Fibroblast of pulmonary artery (primary cell): ENCODE measurements at regions not wholly inside any gene's neighbourhood (a gene's known extent, or its start where the extent isn't known, plus 50 kb on each side); places are given as distances from the start of the nearest gene placed in this dataset.
A peak's percentile ranks its signal among the peaks of the same experiment; 100 is the strongest.
"Not testable (repeated sequence)": the region's sequence is repeated elsewhere in the genome, so short reads cannot be mapped to it uniquely, and the experiment has no call there.

Source experiments
- DNase-seq: peaks from one replicate; pipeline ENCODE4 v3.0.0-alpha.2; 2010; ENCODE audit warnings: low read depth
- H3K4me3 ChIP-seq: replicated peaks from 2 replicates; pipeline ENCODE4 v1.5.1; 2011; ENCODE audit warnings: low read depth, mild to moderate bottlenecking, control low read depth, low read length, moderate library complexity

DNA sequence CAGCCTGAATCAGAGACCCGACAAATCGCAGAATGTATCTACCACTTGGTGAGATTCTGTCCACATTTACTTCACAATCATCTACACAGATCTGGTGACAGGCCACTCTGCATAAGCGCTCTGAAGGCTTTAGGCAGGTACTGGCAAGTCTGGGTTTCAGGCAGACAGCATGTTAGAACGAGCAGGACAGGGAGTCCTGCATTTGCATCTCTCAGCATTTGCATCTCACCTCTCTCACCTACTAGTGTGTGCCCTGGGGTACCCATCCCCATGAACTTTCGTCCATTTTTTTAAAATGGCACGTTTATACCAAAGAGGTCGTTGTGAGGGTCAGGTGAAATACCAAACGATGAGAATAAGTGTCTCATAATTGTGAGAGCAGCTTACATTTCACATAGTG, 108.2 kb downstream of the SPATA31A1 start:
- H3K4me3 ChIP-seq: peak overlapping the region; percentile 53
- not testable (repeated sequence) for DNase-seq

DNA sequence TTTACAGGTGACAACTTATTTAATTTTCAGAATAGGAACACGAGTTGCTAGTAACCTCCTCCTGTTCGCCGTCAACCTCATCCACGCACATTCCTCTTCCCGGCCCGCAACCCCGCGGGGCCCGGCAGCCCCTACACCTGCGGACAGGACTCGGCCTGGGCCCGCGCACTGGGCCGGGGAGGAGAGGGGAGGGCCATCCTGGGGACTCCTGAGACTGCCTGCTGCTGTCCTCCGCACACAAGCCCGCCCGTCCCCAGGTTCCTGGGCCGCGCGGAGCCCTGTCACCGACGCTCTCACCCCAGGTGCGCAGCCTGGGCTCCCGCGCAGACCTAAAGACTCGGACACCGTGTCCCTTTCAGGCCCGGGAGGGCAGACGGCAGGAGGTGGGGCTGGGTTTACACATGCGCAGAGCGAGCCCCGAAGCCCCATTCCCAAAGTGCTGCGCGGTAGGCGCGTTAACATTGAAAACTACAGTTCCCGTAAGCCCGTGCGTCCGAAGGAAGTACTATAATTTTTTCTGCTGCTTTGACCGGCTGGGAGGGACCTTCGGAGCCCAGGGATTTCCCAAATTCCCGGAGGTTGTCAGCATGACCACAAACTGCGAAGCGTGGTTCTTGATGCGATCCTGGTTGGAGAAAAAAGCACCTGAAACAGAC, 108.8 kb downstream of the SPATA31A1 start:
- DNase-seq: peak; percentile 90
- peak overlapping the region; percentile 53 for H3K4me3 ChIP-seq

DNA sequence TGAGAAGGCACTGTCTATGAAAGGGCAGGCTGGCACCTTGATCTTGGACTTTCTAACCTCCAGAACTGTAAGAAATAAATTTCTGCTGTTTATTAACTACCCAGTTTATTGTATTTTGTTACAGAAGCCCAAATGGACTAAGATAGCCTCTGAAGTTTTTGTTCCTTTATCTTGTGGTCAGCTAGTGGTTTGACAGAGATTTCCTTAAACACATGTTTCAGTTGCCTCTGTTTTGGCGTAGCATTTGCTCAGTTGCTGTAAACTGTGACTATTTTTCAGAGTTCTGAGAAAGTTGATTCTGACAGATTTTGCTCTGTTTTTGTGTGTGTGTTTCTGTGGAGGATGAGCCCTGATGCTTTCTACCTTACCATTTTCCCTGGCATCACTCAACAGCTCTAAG, 119.0 kb downstream of the SPATA31A1 start:
- H3K4me3 ChIP-seq, DNase-seq: not testable (repeated sequence)

DNA sequence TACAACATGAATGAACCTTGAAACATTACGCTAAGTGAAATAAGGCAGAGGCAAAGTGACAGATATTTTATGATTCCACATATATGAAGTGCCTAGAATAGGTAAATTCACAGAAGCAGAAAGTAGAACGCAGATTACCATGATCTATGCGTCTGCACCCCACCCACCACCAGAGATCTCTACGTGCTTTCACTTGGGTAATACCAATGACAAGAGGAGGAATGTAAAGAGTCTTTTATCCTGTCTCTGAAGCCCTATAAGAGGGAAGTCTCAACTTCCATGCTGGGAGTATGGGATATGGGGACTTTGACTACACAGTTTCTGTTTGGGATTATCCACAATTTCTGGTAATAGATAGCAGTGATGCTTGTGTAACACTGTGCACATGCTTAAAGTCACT, 127.6 kb downstream of the SPATA31A1 start:
- H3K4me3 ChIP-seq, DNase-seq: not testable (repeated sequence)

DNA sequence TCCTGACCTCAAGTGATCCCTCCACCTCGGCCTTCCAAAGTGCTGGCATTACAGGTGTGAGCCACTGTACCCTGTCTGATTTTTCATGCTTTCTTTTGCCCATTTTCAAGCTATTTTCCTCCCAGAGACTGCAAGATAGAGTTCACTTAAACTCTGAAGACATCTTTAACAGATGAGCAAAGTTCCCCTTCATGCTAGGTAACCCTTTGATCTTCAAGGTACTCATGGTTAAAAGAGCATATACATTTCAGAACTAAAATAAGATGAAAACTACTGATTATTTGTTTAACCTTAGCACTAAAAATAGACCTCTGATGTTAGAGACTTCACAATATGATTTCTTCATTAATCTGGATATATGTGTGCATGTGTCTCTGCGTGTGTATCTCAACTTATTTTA, 128.4 kb downstream of the SPATA31A1 start:
- not testable (repeated sequence) for H3K4me3 ChIP-seq, DNase-seq

DNA sequence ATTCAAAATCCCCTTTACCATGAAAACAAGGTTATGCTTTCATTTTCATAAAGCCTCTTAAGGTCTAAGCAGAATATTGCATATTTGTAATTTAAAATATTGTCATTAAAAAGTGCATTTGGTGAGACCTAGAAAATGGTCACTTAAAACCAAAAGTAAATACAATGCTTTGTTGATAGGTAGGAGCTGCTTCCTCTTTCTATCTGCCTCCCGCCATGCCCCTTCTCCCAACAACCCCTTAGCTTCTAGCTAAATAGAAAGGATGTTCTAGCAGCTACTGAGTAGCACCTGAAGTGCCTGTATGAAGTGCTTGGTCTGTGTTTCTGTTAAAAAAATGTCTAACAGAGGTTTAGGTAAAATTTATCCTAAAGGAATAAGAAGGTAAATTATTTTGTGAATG, 128.8 kb downstream of the SPATA31A1 start:
- H3K4me3 ChIP-seq, DNase-seq: not testable (repeated sequence)

DNA sequence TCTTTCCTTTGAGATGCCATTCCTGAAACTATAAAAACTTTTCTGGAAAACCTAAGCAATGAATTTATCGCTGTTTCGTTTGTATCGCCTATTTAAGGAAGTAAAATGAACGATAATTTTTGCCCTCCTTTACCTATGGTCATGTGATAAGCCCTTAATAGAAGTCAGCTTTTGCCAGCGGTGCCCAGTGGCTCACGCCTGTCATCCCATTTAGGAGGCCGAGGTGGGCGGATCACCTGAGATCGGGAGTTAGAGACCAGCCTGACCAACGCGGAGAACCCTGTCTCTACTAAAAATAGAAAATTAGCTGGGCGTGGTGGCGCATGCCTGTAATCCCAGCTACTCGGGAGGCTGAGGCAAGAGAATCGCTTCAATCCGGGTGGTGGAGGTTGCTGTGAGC, 132.0 kb downstream of the SPATA31A1 start:
- not testable (repeated sequence) for H3K4me3 ChIP-seq, DNase-seq

DNA sequence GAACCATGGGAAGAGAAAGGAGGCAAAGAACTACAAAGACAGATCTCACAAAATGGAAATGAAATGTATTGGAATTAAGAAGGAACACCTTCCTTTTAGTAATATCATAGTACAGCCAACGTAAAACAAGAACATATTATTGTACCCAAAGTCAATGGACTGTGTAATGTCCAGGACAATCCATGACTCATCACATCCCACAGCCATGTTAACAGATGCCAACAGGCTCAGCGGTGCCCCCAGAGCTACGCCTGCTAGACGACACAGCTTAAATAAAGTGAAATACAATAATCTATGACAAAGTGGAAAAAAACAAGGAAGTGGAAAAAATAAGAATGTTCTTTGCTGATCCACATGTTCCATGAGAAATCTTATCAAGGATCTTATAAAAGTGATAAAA, 140.8 kb downstream of the SPATA31A1 start:
- not testable (repeated sequence) for DNase-seq

DNA sequence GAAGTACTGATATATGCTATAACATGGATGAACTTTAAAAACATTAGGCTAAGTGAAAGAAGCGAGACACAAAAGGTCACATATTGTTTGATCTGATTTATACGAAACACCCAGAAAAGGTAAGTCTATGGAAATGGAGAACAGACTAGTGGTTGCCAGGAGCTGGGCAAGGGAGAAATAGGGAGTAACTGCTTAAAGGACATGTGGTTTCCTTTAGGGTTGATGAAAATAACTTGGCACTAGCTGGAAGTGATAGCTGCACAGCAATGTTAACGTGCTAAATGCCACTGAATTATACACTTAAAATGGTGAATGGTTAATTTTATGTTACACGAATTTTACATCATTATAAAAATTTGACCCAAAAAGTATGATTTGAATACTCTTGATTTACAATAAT, 147.7 kb downstream of the SPATA31A1 start:
- DNase-seq: not testable (repeated sequence)

More for the DNA sequence above, 140.8 kb downstream of the SPATA31A1 start:
- H3K4me3 ChIP-seq: not testable (repeated sequence)

DNA sequence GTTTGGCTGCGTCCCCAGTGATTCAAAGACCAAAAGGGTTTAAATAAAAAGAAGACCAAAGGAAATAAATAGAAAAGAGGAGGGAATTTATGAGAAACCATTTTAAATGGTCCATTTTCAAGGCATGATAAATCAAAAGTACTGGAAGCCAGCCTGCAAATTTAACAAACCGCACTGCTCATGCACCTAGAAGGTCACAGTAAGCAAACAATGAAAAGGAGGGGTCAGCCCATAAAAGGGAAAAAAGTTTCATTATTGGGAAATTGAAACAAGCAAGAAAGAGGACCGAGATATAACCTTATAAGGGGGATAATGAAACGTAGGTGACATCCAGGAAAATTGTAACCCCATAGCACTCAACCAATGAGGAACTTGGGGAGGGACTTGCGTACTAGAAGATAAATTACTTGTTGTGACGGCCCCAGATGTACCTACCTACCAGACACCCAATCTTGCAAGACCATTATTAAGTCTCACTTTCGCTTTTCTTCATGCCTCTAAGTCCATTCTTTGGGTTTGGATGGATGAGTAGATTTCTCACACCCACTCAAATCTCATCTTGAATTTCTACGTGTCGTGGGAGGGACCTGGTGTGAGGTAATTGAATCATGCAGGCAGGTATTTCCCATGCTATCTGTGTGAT, 172.0 kb downstream of the SPATA31A1 start:
- not testable (repeated sequence) for H3K4me3 ChIP-seq, DNase-seq

More for the DNA sequence above, 147.7 kb downstream of the SPATA31A1 start:
- not testable (repeated sequence) for H3K4me3 ChIP-seq

DNA sequence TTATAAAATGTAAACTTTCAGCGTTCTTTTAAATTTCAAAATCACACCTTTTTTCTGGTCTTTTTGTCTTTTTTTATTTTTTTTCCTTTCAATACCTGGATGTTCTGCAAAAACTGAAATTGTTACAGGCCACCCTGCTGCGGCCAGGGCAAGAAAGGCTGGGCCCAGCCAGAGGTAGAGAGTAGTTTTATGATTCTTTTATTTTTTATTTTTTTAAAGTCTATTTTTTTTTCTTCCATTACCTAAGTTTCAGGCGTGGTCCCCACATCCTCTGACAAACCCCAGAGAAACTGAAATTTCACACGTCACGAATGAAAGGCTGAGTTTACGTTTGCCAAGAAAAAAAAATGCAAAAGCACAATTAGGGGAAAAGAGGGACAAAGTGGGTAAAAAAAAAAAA, 177.1 kb downstream of the SPATA31A1 start:
- not testable (repeated sequence) for DNase-seq, H3K4me3 ChIP-seq

DNA sequence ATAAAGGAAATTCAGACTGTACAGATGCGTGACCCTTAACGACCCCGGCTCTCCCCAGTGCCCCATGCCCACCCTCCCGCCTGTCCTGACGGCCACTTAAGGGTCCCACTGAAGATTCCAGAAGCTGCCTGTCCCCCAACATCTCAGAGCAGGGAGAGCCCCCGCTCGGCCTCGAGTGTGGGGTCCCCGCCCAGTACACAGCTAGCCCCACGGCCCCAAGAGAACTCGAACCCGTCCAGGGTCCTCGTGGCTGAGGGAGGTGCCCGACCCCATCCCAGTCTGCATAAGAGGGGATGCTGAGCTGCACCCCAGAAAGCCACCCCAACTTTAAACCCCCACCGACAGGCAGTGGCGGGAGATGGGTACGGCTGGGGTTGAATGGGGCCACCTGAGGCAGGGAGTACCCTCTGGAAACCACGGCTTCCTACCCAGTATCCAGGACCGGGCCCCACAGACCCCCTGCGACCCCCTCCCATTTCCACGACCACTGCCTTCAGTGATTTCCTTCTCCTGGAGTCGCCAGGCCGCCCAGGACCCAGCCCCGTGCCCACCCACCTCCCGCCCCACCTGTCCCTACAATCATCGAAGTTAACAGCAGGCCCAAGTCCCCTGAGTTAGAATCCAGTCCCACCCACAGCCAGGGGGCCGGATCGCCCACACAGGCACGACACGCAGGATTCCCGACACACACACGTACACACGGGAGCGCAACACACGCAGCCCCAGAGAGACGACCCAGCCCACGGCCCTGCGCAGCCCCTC, 177.7 kb downstream of the SPATA31A1 start:
- not testable (repeated sequence) for DNase-seq, H3K4me3 ChIP-seq

DNA sequence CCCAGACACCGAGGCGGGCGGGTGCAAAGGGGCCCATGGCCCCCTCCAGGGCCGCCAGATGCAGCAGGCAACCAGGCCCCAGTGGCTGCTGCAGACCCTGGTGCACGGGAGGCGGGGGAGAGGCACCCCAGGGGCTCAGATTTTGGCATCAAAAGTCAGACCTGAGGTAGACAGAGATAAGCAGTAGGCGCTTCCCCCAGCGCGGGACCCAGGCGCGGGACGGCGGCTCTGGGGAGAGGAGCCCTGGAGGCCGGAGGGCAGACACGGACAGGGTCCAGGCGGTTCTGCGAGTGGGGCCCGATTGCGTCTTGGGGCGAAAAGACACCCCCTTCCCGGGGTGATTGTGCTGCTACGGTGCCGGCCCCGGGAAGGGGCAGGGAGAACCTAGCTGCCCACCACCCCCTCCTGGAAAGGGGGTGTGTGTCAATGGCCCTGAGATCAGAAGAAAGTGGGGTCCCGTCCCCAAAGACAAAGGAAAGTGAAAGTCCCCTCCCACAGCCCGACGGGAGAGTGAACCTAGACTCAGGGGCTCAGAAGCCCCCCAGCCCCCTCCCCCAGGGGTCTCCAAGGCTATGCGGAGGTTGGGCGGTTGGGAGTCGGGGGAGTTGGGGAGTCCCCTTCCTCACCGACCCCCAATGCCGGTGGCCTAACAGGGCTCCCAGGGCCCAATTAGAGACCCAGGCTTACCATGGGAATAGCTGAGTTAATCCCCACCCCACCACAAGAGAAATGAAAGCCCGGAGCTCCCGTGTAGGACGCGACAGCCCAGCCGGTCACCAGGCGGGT, 178.5 kb downstream of the SPATA31A1 start:
- not testable (repeated sequence) for H3K4me3 ChIP-seq, DNase-seq

DNA sequence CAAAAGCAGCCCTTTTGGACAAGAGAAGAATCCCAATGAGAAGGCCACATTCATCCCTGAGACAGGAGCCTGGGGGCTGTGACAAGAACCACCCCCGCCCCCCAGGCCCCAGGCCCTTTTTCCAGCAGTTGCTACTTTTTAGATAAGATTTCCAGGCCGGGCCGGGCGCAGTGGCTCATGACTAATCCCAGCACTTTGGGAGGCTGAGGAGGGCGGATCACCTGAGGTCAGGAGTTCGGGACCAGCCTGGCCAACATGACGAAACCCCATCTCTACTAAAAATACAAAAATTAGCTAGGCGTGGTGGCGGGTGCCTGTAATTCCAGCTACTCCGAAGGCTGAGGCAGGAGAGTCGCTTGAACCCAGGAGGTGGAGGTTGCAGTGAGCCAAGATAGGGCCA, 179.4 kb downstream of the SPATA31A1 start:
- H3K4me3 ChIP-seq, DNase-seq: not testable (repeated sequence)

DNA sequence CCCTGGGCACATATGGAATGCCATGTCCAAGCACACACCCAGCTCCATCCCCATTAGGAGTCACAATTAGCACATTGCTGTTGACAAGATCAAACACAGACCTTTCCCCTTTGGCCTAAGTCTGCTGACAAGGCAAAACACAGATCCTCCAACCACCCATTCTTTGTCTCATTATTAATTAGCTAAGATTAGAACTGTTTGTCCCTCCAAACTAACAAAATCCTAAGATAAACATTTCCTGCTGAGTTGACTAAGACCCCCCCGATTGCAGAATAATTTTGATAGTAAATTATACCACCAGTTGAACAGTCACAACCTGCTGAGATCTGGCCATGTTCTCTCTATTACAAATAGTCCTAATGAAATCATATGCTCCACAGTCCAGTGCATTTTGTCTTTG, 186.7 kb downstream of the SPATA31A1 start:
- not testable (repeated sequence) for H3K4me3 ChIP-seq, DNase-seq

DNA sequence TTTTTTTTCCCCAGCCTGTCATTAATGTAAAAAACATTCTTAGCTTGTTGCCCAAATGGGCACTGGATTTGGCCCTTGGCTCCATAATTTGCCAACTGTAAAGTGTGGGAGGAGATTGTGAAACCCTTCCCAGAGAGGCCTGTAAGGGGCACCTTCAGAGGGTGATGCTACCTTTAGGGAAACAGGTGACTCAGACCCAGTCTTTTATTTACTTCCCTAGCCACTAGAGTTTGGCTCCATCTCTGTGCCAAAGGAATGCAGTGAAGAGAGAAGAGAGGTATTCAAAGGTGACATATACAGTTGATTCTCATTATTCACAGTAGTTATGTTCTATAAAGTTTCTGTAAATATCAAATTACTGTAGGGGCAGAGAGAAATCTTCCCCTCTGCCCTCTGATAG, 189.6 kb downstream of the SPATA31A1 start:
- H3K4me3 ChIP-seq, DNase-seq: not testable (repeated sequence)

DNA sequence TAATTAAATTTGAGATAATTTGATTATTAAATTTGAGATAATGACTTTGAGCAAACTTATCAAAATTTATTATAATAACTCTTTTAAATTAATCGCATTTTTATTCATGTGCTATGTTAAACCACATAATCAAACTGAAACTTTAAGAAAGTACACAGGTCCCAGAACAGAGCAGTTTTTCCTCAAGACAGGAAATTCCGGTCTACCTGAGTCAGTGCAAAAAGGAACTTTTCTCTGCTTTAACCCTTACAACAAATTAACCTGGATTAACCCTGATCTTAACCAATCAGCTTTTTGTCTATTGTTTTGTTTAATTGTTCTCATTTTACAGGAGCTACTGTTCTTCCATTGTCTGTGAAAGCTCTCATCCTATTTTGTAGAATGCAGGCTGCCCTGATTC, 195.1 kb downstream of the SPATA31A1 start:
- not testable (repeated sequence) for DNase-seq

DNA sequence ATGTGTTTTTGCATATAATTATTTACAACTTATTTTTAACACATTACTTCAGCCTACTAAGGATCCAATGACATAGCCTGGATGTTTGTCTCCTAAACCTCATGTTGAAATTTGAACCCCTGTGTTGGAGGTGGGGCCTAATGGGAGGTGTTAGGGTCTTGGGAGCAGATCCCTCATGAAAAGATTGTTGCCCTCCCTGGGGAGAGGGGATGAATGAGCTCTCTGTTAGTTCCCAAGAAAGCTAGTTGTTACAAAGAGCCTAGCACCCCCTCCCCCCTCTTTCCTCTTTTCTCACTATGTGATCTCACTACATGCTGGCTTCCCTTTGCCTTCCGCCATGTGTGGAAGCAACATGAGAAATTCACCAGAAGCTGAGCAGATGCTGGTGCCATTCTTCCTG, 196.1 kb downstream of the SPATA31A1 start:
- H3K4me3 ChIP-seq, DNase-seq: not testable (repeated sequence)

More for the DNA sequence above, 195.1 kb downstream of the SPATA31A1 start:
- H3K4me3 ChIP-seq: not testable (repeated sequence)
